Karpas-422 (cell line): ENCODE measurements at regions not wholly inside any gene's neighbourhood (a gene's known extent, or its start where the extent isn't known, plus 50 kb on each side); places are given as distances from the start of the nearest gene placed in this dataset.
A peak's percentile ranks its signal among the peaks of the same experiment; 100 is the strongest.

Source experiments
- DNase-seq: peaks from one replicate; pipeline ENCODE4 v3.0.0-alpha.2; 2015
- H2AFZ ChIP-seq: fragments of 200-600 bp; sonication (generic); 2 replicates; pipeline ENCODE4 v1.6.1; 2014; ENCODE audit warnings: antibody characterized with exemption, low read length, mixed read lengths
- H3K27ac ChIP-seq: fragments of 200-600 bp; sonication (generic); 2 replicates; pipeline ENCODE4 v1.5.1; 2014; ENCODE audit warnings: mild to moderate bottlenecking, low read length, moderate library complexity
- H3K27me3 ChIP-seq: fragments of 200-600 bp; sonication (generic); 2 replicates; pipeline ENCODE4 v1.6.1; 2014; ENCODE audit warnings: low read length, mixed read lengths
- H3K36me3 ChIP-seq: fragments of 200-600 bp; sonication (generic); 2 replicates; pipeline ENCODE4 v1.6.1; 2014; ENCODE audit warnings: low read length, mixed read lengths; ENCODE audit not compliant: insufficient read depth
- H3K4me1 ChIP-seq: fragments of 200-600 bp; sonication (generic); 2 replicates; pipeline ENCODE4 v1.6.1; 2014; ENCODE audit warnings: mild to moderate bottlenecking, low read length, mixed read lengths
- H3K4me2 ChIP-seq: fragments of 200-600 bp; sonication (generic); 2 replicates; pipeline ENCODE4 v1.6.1; 2014; ENCODE audit warnings: low read length, low read depth, mild to moderate bottlenecking; ENCODE audit not compliant: poor library complexity, severe bottlenecking
- H3K4me3 ChIP-seq: fragments of 200-600 bp; sonication (generic); 2 replicates; pipeline ENCODE4 v1.5.1; 2014; ENCODE audit warnings: mild to moderate bottlenecking, antibody characterized with exemption, low read length, mixed read lengths
- H3K79me2 ChIP-seq: fragments of 200-600 bp; sonication (generic); 2 replicates; pipeline ENCODE4 v1.6.1; 2014; ENCODE audit warnings: mild to moderate bottlenecking, low read length, mixed read lengths
- H3K9ac ChIP-seq: fragments of 200-600 bp; sonication (generic); 2 replicates; pipeline ENCODE4 v1.6.0; 2014; ENCODE audit warnings: low read length
- H3K9me2 ChIP-seq: fragments of 200-600 bp; sonication (generic), shearing (Covaris generic); replicated peaks from 2 replicates; pipeline ENCODE4 v1.6.0; 2014; ENCODE audit warnings: mild to moderate bottlenecking, low read length, moderate library complexity; ENCODE audit not compliant: insufficient read depth
- H3K9me3 ChIP-seq: fragments of 300-700, 200-600 bp; sonication (generic); 2 replicates; pipeline ENCODE4 v1.6.1; 2014; ENCODE audit warnings: low read length, mixed read lengths
- H4K20me1 ChIP-seq: fragments of 200-600 bp; sonication (generic); 2 replicates; pipeline ENCODE4 v1.6.1; 2014; ENCODE audit warnings: mild to moderate bottlenecking, antibody characterized with exemption, low read length, low read depth; ENCODE audit not compliant: insufficient read depth

DNA sequence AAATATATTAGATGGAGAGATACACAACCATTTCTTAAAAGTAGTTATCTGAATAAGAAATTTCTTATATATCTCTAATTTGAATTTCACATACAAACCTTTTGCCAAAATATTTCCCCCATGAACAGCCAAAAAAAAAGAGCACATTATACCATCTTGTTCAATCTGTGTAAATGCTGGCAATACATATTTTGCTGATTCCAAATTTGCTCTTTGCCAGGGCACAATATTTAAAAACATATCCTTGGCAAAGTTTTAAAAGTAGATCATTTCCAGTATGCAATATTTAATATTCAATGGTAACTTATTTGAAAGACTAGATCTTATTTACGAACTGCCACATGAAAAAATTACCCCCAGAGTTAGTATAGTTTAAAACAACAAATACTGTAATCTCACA lies 204.2 kb downstream of the CBLN2 start:
- Histone ChIP-seq H3K36me3 (no peaks in the 10 kb centered on the region), H3K4me1 (no peaks in the 10 kb centered on the region), H3K27ac (no peak overlapping the region), H3K9ac (no peak overlapping the region), H3K9me2 (no peaks in the 10 kb centered on the region), H4K20me1 (no peaks in the 10 kb centered on the region), H3K9me3 (peaks cover 60% of the 10 kb centered on the region), H3K4me3 (no peak overlapping the region), H3K79me2 (no peaks in the 10 kb centered on the region), H3K4me2 (no peak overlapping the region), H3K27me3 (no peaks in the 10 kb centered on the region), H2AFZ (no peak overlapping the region)
- no peak for DNase-seq

DNA sequence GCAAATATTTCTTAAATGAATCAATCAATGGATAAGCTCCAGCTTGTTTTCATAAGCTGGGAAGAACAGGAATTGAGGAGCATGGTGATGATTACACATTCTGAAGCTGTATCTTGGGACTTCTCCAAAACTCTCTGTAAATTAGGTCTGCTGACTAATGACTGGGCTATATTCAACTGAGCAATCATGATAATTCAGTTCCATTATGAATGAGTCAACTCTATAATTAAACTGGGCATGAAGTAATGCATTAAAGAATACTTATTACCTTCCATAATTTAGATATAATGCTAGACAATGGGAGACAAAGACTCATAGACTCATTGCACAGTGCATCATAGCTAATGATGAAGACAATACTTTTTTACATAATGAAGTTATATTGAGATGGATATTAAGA lies 207.4 kb downstream of the CBLN2 start:
- Histone ChIP-seq H3K9me3 (peaks cover 66% of the 10 kb centered on the region), H2AFZ (no peak overlapping the region), H3K9ac (no peak overlapping the region), H3K4me2 (no peak overlapping the region), H3K9me2 (no peaks in the 10 kb centered on the region), H3K79me2 (no peaks in the 10 kb centered on the region), H3K4me3 (no peak overlapping the region), H3K36me3 (no peaks in the 10 kb centered on the region), H3K27me3 (no peaks in the 10 kb centered on the region), H3K4me1 (no peaks in the 10 kb centered on the region), H3K27ac (no peak overlapping the region), H4K20me1 (no peaks in the 10 kb centered on the region)
- DNase-seq, result no peak

DNA sequence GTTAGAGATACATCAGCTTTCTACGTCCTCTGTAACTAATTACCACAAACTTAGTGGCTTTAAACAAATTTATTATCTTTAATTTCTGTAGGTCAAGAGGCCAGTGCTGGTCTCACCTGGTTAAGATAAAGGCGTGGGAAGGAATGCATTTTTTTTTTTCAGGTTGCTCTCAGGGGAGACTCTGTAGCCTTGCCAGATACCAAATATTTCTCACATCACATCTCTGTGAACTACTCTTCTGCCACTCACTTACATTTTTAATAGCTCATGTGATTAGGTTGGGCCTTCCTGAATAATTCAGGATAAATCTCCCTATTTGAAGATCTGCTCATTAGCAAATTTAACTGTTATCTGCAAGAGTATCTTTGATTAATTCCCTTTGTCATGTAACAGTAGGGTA lies 214.6 kb downstream of the CBLN2 start:
- Histone ChIP-seq H3K36me3 (no peaks in the 10 kb centered on the region), H3K27ac (no peak overlapping the region), H3K79me2 (no peaks in the 10 kb centered on the region), H4K20me1 (no peaks in the 10 kb centered on the region), H3K27me3 (no peaks in the 10 kb centered on the region), H3K4me3 (no peak overlapping the region), H2AFZ (no peak overlapping the region), H3K9me2 (no peaks in the 10 kb centered on the region), H3K9ac (no peak overlapping the region), H3K4me1 (no peaks in the 10 kb centered on the region), H3K4me2 (no peak overlapping the region), H3K9me3 (peaks cover 56% of the 10 kb centered on the region)
- no peak for DNase-seq

DNA sequence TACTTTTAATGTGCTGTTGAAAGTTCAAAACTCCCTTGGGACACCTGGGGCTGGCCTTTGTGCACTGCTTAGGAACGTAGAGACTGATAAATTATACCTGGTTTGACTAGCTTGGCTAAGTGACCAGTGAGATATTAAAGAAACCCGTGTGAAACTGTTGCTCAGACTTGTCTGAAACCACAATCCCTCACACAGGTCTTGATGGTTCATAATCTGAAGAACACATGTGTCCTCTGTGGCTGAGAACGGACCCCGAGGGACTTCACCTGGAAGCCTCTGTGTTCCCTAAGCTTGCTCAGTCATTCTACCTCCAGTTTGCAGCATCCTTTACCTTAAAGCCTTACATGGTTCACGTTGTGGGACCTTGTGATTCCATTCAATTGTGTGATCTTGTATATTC lies 218.8 kb downstream of the CBLN2 start:
- no peak overlapping the region for H3K4me3 ChIP-seq
- no peak overlapping the region for H3K9ac ChIP-seq
- H4K20me1 ChIP-seq, result no peaks in the 10 kb centered on the region
- no peak for DNase-seq
- H3K9me3 ChIP-seq, result peaks cover 58% of the 10 kb centered on the region
- no peaks in the 10 kb centered on the region for H3K9me2 ChIP-seq
- no peaks in the 10 kb centered on the region for H3K36me3 ChIP-seq
- no peak overlapping the region for H3K27ac ChIP-seq
- H2AFZ ChIP-seq, result no peak overlapping the region
- H3K27me3 ChIP-seq, result no peaks in the 10 kb centered on the region
- H3K4me2 ChIP-seq, result no peak overlapping the region
- no peaks in the 10 kb centered on the region for H3K79me2 ChIP-seq
- no peaks in the 10 kb centered on the region for H3K4me1 ChIP-seq

GRCh38 chr18:72324677-72325076 lies 219.5 kb downstream of the CBLN2 start:
- no peak overlapping the region for H3K4me2 ChIP-seq

GRCh38 chr18:72316497-72316896 lies 227.6 kb downstream of the CBLN2 start:
- H3K27ac ChIP-seq, result no peak overlapping the region
- H3K9ac ChIP-seq, result no peak overlapping the region
- no peak for DNase-seq
- H4K20me1 ChIP-seq, result no peaks in the 10 kb centered on the region
- H2AFZ ChIP-seq, result no peak overlapping the region
- no peak overlapping the region for H3K4me3 ChIP-seq
- H3K4me2 ChIP-seq, result no peak overlapping the region
- no peaks in the 10 kb centered on the region for H3K4me1 ChIP-seq
- peaks cover 63% of the 10 kb centered on the region for H3K9me3 ChIP-seq
- H3K36me3 ChIP-seq, result no peaks in the 10 kb centered on the region
- H3K27me3 ChIP-seq, result no peaks in the 10 kb centered on the region
- H3K79me2 ChIP-seq, result no peaks in the 10 kb centered on the region
- no peaks in the 10 kb centered on the region for H3K9me2 ChIP-seq

More at GRCh38 chr18:72324677-72325076, 219.5 kb downstream of the CBLN2 start:
- no peak for DNase-seq
- no peak overlapping the region for H3K27ac ChIP-seq
- H3K9ac ChIP-seq, result no peak overlapping the region
- H3K36me3 ChIP-seq, result no peaks in the 10 kb centered on the region
- H4K20me1 ChIP-seq, result no peaks in the 10 kb centered on the region
- no peaks in the 10 kb centered on the region for H3K79me2 ChIP-seq
- H3K9me3 ChIP-seq, result peaks cover 53% of the 10 kb centered on the region
- H3K4me3 ChIP-seq, result no peak overlapping the region
- H3K9me2 ChIP-seq, result no peaks in the 10 kb centered on the region
- no peaks in the 10 kb centered on the region for H3K4me1 ChIP-seq
- H3K27me3 ChIP-seq, result no peaks in the 10 kb centered on the region
- no peak overlapping the region for H2AFZ ChIP-seq

DNA sequence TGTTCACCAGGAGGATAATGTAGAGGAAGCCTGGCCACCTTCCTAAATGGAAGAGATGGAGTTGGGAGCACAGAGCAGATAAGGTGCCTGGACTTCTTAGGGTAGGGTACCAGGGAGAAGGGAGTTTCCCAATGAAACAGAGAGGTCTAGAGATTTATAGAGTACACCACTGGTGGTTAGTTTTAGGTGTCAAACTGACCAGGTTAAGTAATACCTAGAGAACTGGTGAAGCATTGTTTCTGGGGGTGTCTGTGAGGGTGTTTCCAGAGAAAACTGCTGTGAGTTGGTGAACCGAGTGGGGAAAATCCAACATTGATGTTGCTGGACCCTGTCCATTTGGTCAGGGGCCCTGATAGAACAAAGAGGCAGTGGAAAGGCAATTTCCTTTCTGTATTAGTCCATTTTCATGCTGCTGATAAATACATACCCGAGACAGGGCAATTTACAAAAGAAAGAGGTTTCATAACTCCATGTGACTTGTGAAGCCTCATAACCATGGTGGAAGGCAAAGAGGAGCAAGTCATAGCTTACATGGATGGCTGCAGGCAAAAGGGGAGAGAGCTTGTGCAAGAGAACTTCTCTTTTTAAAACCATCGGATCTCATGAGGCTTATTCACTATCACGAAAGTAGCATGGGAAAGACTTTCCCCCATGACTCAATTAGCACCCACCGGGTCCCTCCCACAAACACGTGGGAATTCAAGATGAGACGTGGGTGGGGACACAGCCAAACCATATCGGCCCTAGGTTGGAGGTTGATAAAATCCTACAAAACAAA lies 260.8 kb downstream of the CBLN2 start:
- DNase-seq, result no peak
- H3K4me2 ChIP-seq, result no peak overlapping the region
- no peak overlapping the region for H3K9ac ChIP-seq

DNA sequence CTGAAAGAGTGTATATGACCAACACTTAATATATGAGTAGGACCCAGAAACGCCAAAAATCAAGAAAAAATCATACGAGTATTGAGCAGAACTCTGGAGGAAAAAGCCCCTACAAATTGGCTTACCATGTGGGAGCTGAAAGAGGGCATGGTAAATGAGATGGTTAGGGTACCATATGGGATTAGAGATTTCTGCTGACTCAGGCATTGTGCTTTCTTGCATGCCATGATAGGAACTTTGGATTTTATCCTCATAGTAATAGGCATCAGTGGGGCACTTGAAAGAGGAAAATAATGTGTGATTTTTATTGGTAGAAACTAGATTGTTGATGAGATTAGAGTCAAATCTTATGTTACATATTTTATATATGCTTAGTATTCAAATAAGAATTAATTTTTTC lies 271.1 kb downstream of the CBLN2 start:
- H3K4me1 ChIP-seq, result no peaks in the 10 kb centered on the region

More for the DNA sequence above, 260.8 kb downstream of the CBLN2 start:
- Histone ChIP-seq H3K4me1 (no peaks in the 10 kb centered on the region), H3K27me3 (no peaks in the 10 kb centered on the region), H3K9me2 (no peaks in the 10 kb centered on the region), H3K9me3 (peaks cover 38% of the 10 kb centered on the region), H3K36me3 (no peaks in the 10 kb centered on the region), H3K27ac (no peak overlapping the region), H3K79me2 (no peaks in the 10 kb centered on the region), H4K20me1 (no peaks in the 10 kb centered on the region), H3K4me3 (no peak overlapping the region), H2AFZ (no peak overlapping the region)

More for the DNA sequence above, 271.1 kb downstream of the CBLN2 start:
- Histone ChIP-seq H3K9ac (no peak overlapping the region), H3K9me2 (no peaks in the 10 kb centered on the region), H3K9me3 (peaks cover 53% of the 10 kb centered on the region), H3K79me2 (no peaks in the 10 kb centered on the region), H3K4me2 (no peak overlapping the region), H3K27me3 (no peaks in the 10 kb centered on the region), H3K36me3 (no peaks in the 10 kb centered on the region), H3K4me3 (no peak overlapping the region), H4K20me1 (no peaks in the 10 kb centered on the region), H2AFZ (no peak overlapping the region), H3K27ac (no peak overlapping the region)
- DNase-seq, result peak; percentile 33
